Thyroid gland (tissue), 4 donors: ENCODE measurements at regions not wholly inside any gene's neighbourhood (a gene's known extent, or its start where the extent isn't known, plus 50 kb on each side); places are given as distances from the start of the nearest gene placed in this dataset.

Source experiments
- DNase-seq, 2 donors: peaks; one replicate each; pipeline ENCODE4 v3.0.0-alpha.2; 2019
- H3K27ac ChIP-seq, 3 donors: fragments of 200-600 bp; sonication (generic); 1 replicate in 2 of 3; 2 replicates in 1 of 3; pipeline ENCODE4 v1.5.1; 2016 to 2019; ENCODE audit warnings: mild to moderate bottlenecking in 1 of 3, moderate library complexity in 1 of 3
- H3K27me3 ChIP-seq: fragments of 200-600 bp; sonication (generic); one replicate; pipeline ENCODE4 v1.5.1; 2019
- H3K36me3 ChIP-seq, 2 donors: fragments of 200-600 bp; sonication (generic); one replicate each; pipeline ENCODE4 v1.5.1; 2016 to 2019
- H3K4me1 ChIP-seq, 2 donors: fragments of 200-600 bp; sonication (generic); one replicate each; pipeline ENCODE4 v1.5.1; 2017 to 2019
- H3K4me3 ChIP-seq, 3 donors: fragments of 200-600 bp; sonication (generic); replicated peaks in 1 of 3; 1 replicate in 2 of 3; 2 replicates in 1 of 3; pipeline ENCODE4 v1.5.1; 2016; ENCODE audit warnings: mild to moderate bottlenecking in 1 of 3
- H3K9me3 ChIP-seq: fragments of 200-600 bp; sonication (generic); one replicate; pipeline ENCODE4 v1.5.1; 2017
- CTCF ChIP-seq, 6 experiments: fragments of 200-600 bp in 3 of 6; fragments of 450-650 bp in 3 of 6; sonication (generic) in 3 of 6; IDR thresholded peaks; one replicate each; pipeline ENCODE4 v1.5.1; 2016 to 2019; ENCODE audit warnings: antibody characterized with exemption in 6 of 6, mild to moderate bottlenecking in 2 of 6, inconsistent platforms in 1 of 6, moderate library complexity in 1 of 6
- POLR2A ChIP-seq, 2 donors: fragments of 450-650 bp; IDR thresholded peaks; one replicate each; pipeline ENCODE4 v1.6.1; 2017; ENCODE audit warnings: antibody characterized with exemption in 2 of 2, mild to moderate bottlenecking in 2 of 2, moderate library complexity in 1 of 2
- WGBS, 2 donors: methylation state at CpG; one replicate each; pipeline ENCODE4 v1.1.5; 2017; 5-methylcytosine and 5-hydroxymethylcytosine counted together
- intact Hi-C: fragments of 100-400 bp; cut with DNase I; formaldehyde crosslinking; loops from one replicate; pipeline ENCODE4 v1.15.1; 2023

GRCh38 chr2:34102339-34102738, 503.2 kb upstream of the FAM98A start:
- WGBS, 2 donors, result 82 to 83% methylated on average over 2 of the region's 2 CpGs
- TF ChIP-seq CTCF (IDR thresholded peaks at IDR 0.05), result no peak
- TF ChIP-seq POLR2A (IDR thresholded peaks at IDR 0.05), result no peak
- H3K36me3 ChIP-seq, result no peaks in the 10 kb centered on the region
- H3K4me3 ChIP-seq, result no peak overlapping the region
- H3K4me1 ChIP-seq, result no peaks in the 10 kb centered on the region
- no peak for DNase-seq
- H3K27ac ChIP-seq, result no peak overlapping the region
- intact Hi-C loops, result no loop called here
- no peaks in the 10 kb centered on the region for H3K9me3 ChIP-seq
- H3K27me3 ChIP-seq, result no peaks in the 10 kb centered on the region

GRCh38 chr2:34099377-34099776, 500.3 kb upstream of the FAM98A start:
- DNase-seq, result no peak
- no peak for TF ChIP-seq POLR2A (IDR thresholded peaks at IDR 0.05)
- TF ChIP-seq CTCF (IDR thresholded peaks at IDR 0.05), result no peak
- H3K4me1 ChIP-seq, result no peaks in the 10 kb centered on the region
- H3K36me3 ChIP-seq, result no peaks in the 10 kb centered on the region
- no peak overlapping the region for H3K27ac ChIP-seq
- H3K9me3 ChIP-seq, result no peaks in the 10 kb centered on the region
- intact Hi-C loops, result loop anchor here (5.0 kb wide), 1 partner anchor 1308 kb away; no protein-coding TSS in a partner anchor
- no peaks in the 10 kb centered on the region for H3K27me3 ChIP-seq
- 83 to 85% methylated on average over 2 of the region's 2 CpGs for WGBS, 2 donors
- H3K4me3 ChIP-seq, result no peak overlapping the region

GRCh38 chr2:34098256-34098655, 499.2 kb upstream of the FAM98A start:
- Histone ChIP-seq H3K9me3 (no peaks in the 10 kb centered on the region), H3K27me3 (no peaks in the 10 kb centered on the region), H3K36me3 (no peaks in the 10 kb centered on the region), H3K4me3 (no peak overlapping the region), H3K27ac (no peak overlapping the region), H3K4me1 (no peaks in the 10 kb centered on the region)
- no peak for DNase-seq
- TF ChIP-seq CTCF (IDR thresholded peaks at IDR 0.05) (no peak), POLR2A (IDR thresholded peaks at IDR 0.05) (no peak)
- WGBS, 2 donors, result 41 to 55% methylated on average over 2 of the region's 2 CpGs
- intact Hi-C loops, result loop anchor here (5.0 kb wide), 1 partner anchor 1309 kb away; no protein-coding TSS in a partner anchor

GRCh38 chr2:34096562-34097171, 497.6 kb upstream of the FAM98A start:
- 63 to 64% methylated on average over 3 of the region's 3 CpGs for WGBS, 2 donors
- Histone ChIP-seq H3K4me1 (no peaks in the 10 kb centered on the region), H3K27me3 (no peaks in the 10 kb centered on the region), H3K9me3 (no peaks in the 10 kb centered on the region), H3K4me3 (no peak overlapping the region), H3K27ac (no peak overlapping the region), H3K36me3 (no peaks in the 10 kb centered on the region)
- no peak for TF ChIP-seq POLR2A (IDR thresholded peaks at IDR 0.05)
- peak; percentile 41 to 76 (median 70) for TF ChIP-seq CTCF (IDR thresholded peaks at IDR 0.05)
- DNase-seq, result peak; percentile 35 to 51
- intact Hi-C loops, result loop anchor here (5.0 kb wide), 1 partner anchor 1311 kb away; no protein-coding TSS in a partner anchor

GRCh38 chr2:34093790-34094189, 494.7 kb upstream of the FAM98A start:
- no peak for DNase-seq
- Histone ChIP-seq H3K4me3 (no peak overlapping the region), H3K36me3 (no peaks in the 10 kb centered on the region), H3K4me1 (no peaks in the 10 kb centered on the region), H3K27me3 (no peaks in the 10 kb centered on the region), H3K9me3 (no peaks in the 10 kb centered on the region), H3K27ac (no peak overlapping the region)
- WGBS, 2 donors, result 55 to 60% methylated on average over 3 of the region's 3 CpGs
- TF ChIP-seq POLR2A (IDR thresholded peaks at IDR 0.05) (no peak), CTCF (IDR thresholded peaks at IDR 0.05) (no peak)
- intact Hi-C loops, result no loop called here
